ENCODE measurements at regions not wholly inside any gene's neighbourhood (a gene's known extent, or its start where the extent isn't known, plus 50 kb on each side); places are given as distances from the start of the nearest gene placed in this dataset.

- H3K27ac ChIP-seq (ENCODE audit: insufficient read depth, low read depth, low read length): no peak overlapping the region
- no peaks in the 10 kb centered on the region for H3K9me1 ChIP-seq (replicated peaks; ENCODE audit: control insufficient read depth, extremely low read depth, insufficient read depth, low read length)
- no peaks in the 10 kb centered on the region for H3K27me3 ChIP-seq (ENCODE audit: control insufficient read depth in 2 of 2, insufficient read depth in 2 of 2, low read length in 2 of 2)
- no peaks in the 10 kb centered on the region for H3K4me1 ChIP-seq (ENCODE audit: control insufficient read depth, extremely low read depth, insufficient read depth, low read length)
- ChIA-PET POLR2A (no interaction called here), CTCF (no interaction called here)
- no peak for FAIRE-seq
- intact Hi-C loops (cut with micrococcal nuclease): no loop called here
- H3K9me3 ChIP-seq (replicated peaks; ENCODE audit: control insufficient read depth, insufficient read depth, low read length): no peaks in the 10 kb centered on the region
- H3K36me3 ChIP-seq (ENCODE audit: control insufficient read depth in 2 of 2, extremely low read depth in 1 of 2, insufficient read depth in 2 of 2, low read length in 2 of 2): no peaks in the 10 kb centered on the region
- H4K20me1 ChIP-seq (replicated peaks; ENCODE audit: control insufficient read depth, extremely low read depth, insufficient read depth, low read length): no peaks in the 10 kb centered on the region
- no peak for DNase-seq (ENCODE audit: low read depth, low spot score)
- no peaks in the 10 kb centered on the region for H3K79me2 ChIP-seq (ENCODE audit: control insufficient read depth, insufficient read depth, low read length)
- H3K4me3 ChIP-seq (replicated peaks in 1 of 3; ENCODE audit: insufficient read depth in 1 of 3, low read depth in 1 of 3, low read length in 3 of 3): no peak overlapping the region
- no peak overlapping the region for H3K9ac ChIP-seq (replicated peaks; ENCODE audit: extremely low read depth, insufficient read depth, low read length)
- dilution Hi-C loops (cut with MboI; ENCODE audit: extremely low pct_ligation_motif_present, low sequenced_read_pairs): no loop called here
- TF ChIP-seq MAX (IDR thresholded peaks at IDR 0.05; ENCODE audit: insufficient read depth, insufficient read length) (no peak), POLR2A (IDR thresholded peaks at IDR 0.05; ENCODE audit: low read depth, low read length) (no peak), CTCF (IDR thresholded peaks at IDR 0.05; ENCODE audit: extremely low read depth in 1 of 2, insufficient read depth in 1 of 2, low read depth in 1 of 2, low read length in 2 of 2) (no peak), MYC (IDR thresholded peaks at IDR 0.05; ENCODE audit: low read depth, low read length) (no peak)
- no TSS peak for BruUV-seq (replicated peaks)
- no peak overlapping the region for H3K4me2 ChIP-seq (ENCODE audit: insufficient read depth, low read length)
- no peak overlapping the region for H2AFZ ChIP-seq (ENCODE audit: low read depth, low read length)
Measured at GRCh38 chr4:68765876-68766275, 49.9 kb upstream of the UGT2B10 start.

Measured in endothelial cell of umbilical vein (primary cell).